D341Med (cell line): ENCODE measurements at regions not wholly inside any gene's neighbourhood (a gene's known extent, or its start where the extent isn't known, plus 50 kb on each side); places are given as distances from the start of the nearest gene placed in this dataset.
"Not testable (repeated sequence)": the region's sequence is repeated elsewhere in the genome, so short reads cannot be mapped to it uniquely, and the experiment has no call there.

Experiments used
- DNase-seq: peaks from one replicate; pipeline ENCODE4 v3.0.0; 2012; ENCODE audit warnings: low spot score

GRCh38 chr21:31609081-31609480, 50.4 kb upstream of the SOD1 start:
- DNase-seq, result no peak

DNA sequence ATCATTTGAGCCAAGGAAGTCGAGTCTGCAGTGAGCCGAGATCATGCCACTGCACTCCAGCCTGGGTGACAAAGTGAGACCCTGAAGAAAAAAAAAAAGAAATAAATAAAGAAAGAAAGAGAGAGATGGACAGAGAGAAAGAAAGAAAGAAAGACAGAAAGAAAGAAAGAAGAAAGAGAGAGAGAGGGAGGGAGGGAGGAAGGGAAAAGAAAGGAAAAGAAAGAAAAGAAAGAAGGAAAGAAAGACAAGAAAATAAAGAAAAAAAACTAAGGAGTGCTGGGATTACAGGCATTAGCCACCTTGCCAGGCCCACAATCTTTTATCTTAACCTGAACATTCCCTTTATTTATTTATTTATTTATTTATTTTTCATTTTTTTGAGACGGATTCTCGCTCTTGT, 51.7 kb upstream of the SOD1 start:
- no peak for DNase-seq

- DNase-seq, result no peak
These were observed 53.2 kb upstream of the SOD1 start for GRCh38 chr21:31606081-31606874.

- peak; percentile 71 for DNase-seq
These were observed 54.8 kb upstream of the SOD1 start for GRCh38 chr21:31604591-31605190.

- no peak for DNase-seq
These were observed 59.9 kb upstream of the SOD1 start for GRCh38 chr21:31599563-31599962.

DNA sequence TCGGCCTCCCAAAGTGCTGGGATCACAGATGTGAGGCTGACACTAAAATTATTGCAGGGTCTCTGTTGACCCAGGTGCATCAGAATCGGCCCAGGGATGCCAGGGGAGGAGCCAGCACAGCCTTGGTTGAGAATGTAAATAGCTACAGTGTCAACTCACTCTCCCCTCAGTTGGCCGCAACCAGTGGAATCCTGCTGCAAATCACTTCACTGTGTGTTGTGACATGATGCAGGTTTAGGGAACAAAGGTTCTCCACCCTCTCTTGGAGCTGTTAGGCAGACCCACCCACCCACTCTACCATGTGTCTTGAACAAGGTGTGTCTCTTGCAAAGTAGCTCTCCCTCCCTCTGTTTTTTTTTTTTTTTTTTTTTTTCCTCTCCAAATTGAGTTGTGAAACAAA, 60.5 kb upstream of the SOD1 start:
- no peak for DNase-seq

- DNase-seq, result no peak
These were observed 61.8 kb upstream of the SOD1 start for GRCh38 chr21:31597683-31598082.

DNA sequence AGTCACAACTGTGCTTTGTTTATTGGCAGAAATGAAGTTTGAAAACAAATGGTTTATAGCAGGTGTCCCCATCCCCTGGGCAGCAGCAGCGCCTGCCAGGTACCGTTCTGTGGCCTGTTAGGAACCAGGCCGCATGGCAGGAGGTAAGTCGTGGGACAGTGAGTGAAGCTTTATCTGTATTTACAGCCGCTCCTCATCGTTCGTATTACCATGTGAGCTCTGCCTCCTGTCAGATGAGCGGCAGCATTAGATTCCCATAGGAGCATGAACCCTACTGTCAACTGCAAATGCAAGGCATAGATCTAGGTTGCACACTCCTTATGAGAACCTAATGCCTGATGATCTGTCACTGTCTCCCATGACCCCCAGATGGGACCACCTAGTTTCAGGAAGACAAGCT, 63.4 kb upstream of the SOD1 start:
- DNase-seq, result no peak

DNA sequence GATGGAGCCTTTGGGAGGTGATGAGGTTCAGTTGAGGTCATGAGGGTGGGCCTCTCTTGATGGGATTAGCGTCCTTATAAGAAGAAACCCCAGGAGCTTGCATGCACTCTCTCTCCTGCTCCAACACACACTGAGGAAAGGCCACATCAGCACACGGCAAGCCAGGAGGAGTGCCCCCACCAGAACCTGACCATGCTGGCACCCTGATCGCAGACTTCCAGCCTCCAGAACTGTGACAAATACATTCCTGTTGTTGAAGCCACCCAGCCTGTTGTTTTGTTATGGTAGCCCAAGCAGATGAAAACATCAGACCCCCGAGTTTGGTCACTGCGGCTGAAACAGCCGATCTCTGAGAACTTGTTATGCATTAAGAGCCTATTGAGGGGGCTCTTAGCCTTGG, 64.8 kb upstream of the SOD1 start:
- no peak for DNase-seq

GRCh38 chr21:31594279-31594678, 65.2 kb upstream of the SOD1 start:
- DNase-seq, result no peak

GRCh38 chr21:31592963-31593560, 66.4 kb upstream of the SOD1 start:
- no peak for DNase-seq

DNA sequence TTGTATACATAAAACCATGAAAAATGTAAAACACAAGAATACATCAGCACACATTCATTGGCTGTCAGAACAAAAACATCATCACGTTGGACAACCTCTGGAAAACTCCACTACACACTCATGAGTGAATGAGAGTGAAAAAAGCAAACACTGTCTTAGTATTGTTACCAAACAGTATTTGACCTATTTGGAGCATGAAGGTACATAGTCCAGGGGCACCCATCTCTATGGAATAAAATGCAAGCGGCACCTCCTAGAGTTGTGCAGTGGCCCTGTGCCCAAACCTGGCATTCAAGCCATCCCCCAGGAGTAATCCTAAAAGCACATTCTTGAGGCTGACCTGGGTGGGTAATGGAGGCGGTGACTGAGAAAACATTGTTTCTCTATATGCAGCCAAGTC, 67.0 kb upstream of the SOD1 start:
- no peak for DNase-seq

GRCh38 chr21:31589820-31590219, 69.7 kb upstream of the SOD1 start:
- no peak for DNase-seq

- DNase-seq, result no peak
These were observed 73.4 kb upstream of the SOD1 start for GRCh38 chr21:31586118-31586517.

GRCh38 chr21:31583937-31584336, 75.6 kb upstream of the SOD1 start:
- DNase-seq, result not testable (repeated sequence)

GRCh38 chr21:31583498-31583897, 76.0 kb upstream of the SOD1 start:
- no peak for DNase-seq

- peak; percentile 73 for DNase-seq
These were observed 78.6 kb upstream of the SOD1 start for GRCh38 chr21:31580866-31581276.

GRCh38 chr21:31577271-31577670, 82.2 kb upstream of the SOD1 start:
- DNase-seq, result no peak

DNA sequence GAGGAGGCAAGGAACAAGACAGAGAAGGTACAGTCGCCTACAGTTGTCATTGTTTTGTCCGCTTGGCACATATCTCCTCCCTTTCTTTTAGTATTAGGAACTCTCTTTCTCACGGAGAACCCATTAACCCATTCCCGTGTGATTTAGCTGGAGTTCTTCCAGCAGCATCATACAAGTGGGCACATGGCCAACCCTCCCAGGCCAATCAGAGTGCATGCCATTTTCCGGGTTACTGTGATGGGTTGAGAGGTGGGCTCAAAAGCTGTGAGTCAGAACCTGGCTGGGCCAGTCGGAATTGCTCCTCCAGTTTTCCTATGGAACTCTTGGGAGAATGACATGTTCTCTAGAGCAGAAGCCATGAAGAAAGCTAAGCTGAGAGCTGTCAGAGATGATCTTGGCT, 83.1 kb upstream of the SOD1 start:
- DNase-seq, result no peak

DNA sequence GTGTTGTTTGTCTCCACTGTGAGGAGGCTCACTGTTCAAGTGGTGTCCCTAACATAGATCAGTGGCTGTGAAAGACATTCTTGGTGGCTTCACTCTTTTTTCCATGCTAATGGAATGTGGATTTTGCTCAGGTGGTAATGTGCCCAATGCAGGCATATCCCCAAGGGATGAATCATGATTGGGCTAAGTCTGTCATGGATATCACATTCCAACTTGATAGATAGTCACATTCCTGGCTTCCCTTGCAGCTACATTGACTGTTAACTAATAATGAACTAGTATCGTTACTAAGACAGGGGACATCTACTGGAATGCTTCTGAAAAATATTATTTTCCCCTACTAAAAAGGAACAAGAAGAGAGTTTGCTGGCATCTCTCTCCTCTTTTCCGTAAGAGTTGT, 86.3 kb upstream of the SOD1 start:
- DNase-seq, result no peak

DNA sequence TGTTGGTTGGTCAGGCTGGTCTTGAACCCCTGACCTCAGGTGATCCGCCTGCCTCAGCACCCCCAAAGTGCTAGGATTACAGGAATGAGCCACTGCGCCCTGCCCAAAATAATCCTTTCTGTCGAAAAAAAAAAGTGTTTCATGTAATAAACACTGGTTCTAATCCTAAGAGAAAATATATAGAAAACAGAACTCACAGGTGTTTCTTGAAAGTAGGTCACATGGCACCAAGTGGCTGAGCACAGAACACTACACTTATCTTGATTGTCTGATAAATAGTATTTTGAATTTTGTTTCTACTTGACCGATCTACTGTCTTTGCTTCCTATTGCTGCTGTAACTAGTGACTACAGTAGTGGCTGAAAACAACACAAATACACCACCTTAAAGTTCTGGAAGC, 87.6 kb upstream of the SOD1 start:
- no peak for DNase-seq

DNA sequence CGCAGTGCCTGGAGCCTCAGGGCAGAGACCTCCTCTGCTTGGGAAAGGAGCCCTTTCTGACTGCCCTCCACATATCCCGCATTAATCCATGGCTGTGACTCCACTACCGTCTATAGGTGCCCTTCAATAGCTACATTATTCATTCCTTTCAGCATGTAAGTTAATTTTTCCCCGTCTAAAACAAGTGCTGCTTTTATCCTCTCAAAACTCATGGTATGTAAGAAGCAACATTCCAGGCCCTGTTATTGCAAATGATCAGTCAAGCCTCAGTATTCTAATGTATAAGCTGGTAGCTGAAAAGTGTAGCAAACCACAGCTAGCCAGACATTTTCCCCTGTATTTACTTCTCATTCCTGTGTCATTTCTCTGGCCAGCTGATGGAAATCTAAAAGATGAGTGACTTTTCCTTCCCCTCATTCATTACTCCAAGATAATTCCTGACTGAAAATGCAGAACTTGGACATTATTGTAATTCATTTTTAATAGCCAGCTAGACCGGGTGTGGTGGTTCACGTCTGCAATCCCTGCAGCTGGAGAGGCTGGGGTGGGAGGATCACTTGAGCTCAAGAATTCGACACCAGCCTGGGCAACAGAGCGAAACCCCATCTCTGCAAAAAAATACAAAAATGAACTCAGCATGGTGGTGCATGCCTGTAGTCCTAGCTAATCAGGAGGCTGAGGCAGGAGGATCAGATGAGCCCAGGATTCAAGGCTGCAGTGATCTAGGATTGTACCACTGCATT, 88.5 kb upstream of the SOD1 start:
- no peak for DNase-seq

DNA sequence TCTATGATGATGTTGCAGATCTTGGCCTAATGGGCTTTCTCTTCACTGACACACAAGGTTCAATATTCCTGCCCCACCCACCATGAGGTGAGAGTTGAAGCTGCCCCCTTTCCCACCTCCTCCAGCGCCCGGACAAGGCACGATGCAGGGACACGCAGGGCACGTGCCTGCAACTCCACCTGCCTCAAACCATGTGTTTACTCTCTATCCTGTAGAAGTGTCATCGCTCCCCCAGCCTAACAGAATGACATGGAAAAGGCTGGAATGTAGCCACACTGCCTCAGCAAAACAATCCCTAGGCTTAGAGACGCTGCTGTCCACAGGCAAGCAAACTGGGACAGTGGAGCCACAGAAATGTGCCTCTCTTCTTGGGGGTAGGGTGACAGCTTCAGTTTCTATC, 92.9 kb upstream of the SOD1 start:
- DNase-seq, result no peak
